GM13976 (cell line): ENCODE measurements at regions not wholly inside any gene's neighbourhood (a gene's known extent, or its start where the extent isn't known, plus 50 kb on each side); places are given as distances from the start of the nearest gene placed in this dataset.

Experiments used
- DNase-seq: peaks from one replicate; pipeline ENCODE4 v3.0.0; 2012; ENCODE audit warnings: low spot score
- CTCF ChIP-seq: IDR thresholded peaks from 2 replicates; pipeline ENCODE4 v1.5.1; 2012; ENCODE audit warnings: borderline replicate concordance, mild to moderate bottlenecking; ENCODE audit not compliant: insufficient read depth; ENCODE audit errors: extremely low read depth, missing control alignments, control extremely low read depth
- in situ Hi-C: fragments of 300-500 bp; cut with MboI; formaldehyde crosslinking; loops from one replicate; pipeline ENCODE4 v1.12.0; 2022; ENCODE audit warnings: low sequenced_read_pairs, mixed read lengths, inconsistent platforms; ENCODE audit not compliant: unreplicated experiment

- no peak for TF ChIP-seq CTCF
- DNase-seq = no peak
- in situ Hi-C loops = no loop called here
Measured at GRCh38 chr2:104476075-104476474, 377.8 kb upstream of the POU3F3 start.

GRCh38 chr2:104476563-104476988 is 377.3 kb upstream of the POU3F3 start:
- in situ Hi-C loops = no loop called here
- DNase-seq = no peak
- no peak for TF ChIP-seq CTCF

- no peak for TF ChIP-seq CTCF
- DNase-seq = no peak
- in situ Hi-C loops = no loop called here
Measured at GRCh38 chr2:104481341-104481740, 372.6 kb upstream of the POU3F3 start.

- in situ Hi-C loops = no loop called here
- DNase-seq = no peak
- no peak for TF ChIP-seq CTCF
Measured at GRCh38 chr2:104487366-104487765, 366.5 kb upstream of the POU3F3 start.

GRCh38 chr2:104493698-104494097 is 360.2 kb upstream of the POU3F3 start:
- in situ Hi-C loops = no loop called here
- no peak for TF ChIP-seq CTCF
- no peak for DNase-seq

GRCh38 chr2:104501342-104501741 is 352.6 kb upstream of the POU3F3 start:
- DNase-seq = no peak
- no peak for TF ChIP-seq CTCF
- in situ Hi-C loops = no loop called here

- no peak for DNase-seq
- no peak for TF ChIP-seq CTCF
- in situ Hi-C loops = no loop called here
Measured at GRCh38 chr2:104501929-104502328, 352.0 kb upstream of the POU3F3 start.
